ENCODE measurements at regions not wholly inside any gene's neighbourhood (a gene's known extent, or its start where the extent isn't known, plus 50 kb on each side); places are given as distances from the start of the nearest gene placed in this dataset.

DNA sequence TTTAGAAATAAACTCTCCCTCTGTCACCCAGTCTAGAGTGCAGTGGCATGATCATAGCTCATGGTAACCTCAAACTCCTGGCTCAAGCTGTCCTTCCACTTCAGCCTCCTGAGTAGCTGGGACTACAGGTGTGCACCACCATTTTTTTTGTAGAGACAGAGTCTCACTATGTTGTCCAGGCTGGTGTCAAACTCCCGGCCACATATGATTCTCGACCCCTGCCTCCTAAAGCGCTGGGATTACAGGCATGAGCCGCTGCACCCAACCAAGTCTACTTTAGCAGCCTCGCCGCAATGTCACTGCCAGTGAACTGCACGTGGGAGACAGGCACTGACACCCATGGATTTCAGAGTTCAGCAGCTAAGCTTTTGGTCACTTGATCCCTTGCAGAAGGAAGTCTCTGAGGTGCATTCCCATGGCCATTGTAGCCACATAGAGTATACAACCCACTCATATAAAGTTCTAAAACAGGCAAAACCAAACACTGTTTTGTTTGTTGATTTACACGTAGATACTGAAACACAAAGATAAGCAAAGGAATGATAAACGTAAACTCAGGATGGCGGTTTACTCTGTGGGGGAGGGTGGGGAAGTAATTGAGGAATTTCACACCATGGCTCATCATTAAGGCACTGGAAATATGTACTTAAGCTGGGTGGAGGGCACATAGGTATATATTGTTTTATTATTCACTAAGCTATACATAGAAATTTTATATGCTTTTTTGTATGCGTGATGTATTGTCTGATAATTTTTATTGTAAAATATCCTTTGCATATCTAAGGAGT lies 115.0 kb downstream of the MEX3B start:
- Mint-ChIP-seq H3K27ac (no peak overlapping the region), H3K4me3 (no peak overlapping the region), H3K4me1 (no peaks in the 10 kb centered on the region), H3K9me3 (no peaks in the 10 kb centered on the region), H3K36me3 (no peaks in the 10 kb centered on the region), H3K27me3 (ENCODE audit: low read depth) (no peaks in the 10 kb centered on the region)
- ChIA-PET CTCF (interaction anchor here (0.5 to 1.4 kb wide), 5 partner anchors 118 to 520 kb away, joined by 3 to 7 read pairs (median 4); no protein-coding TSS in a partner anchor), POLR2A (no interaction called here)
- TF ChIP-seq GTF2I (CRISPR knock-in tag; conservative IDR thresholded peaks at IDR 0.05) (no peak), ZNF121 (CRISPR knock-in tag; IDR thresholded peaks at IDR 0.05) (0 out of 2 replicates have a peak, but pooled peaks have one; percentile 37)
- ATAC-seq (no peak), DNase-seq (ENCODE audit: low spot score) (no peak)

GRCh38 chr15:81929557-81929956 lies 116.3 kb downstream of the MEX3B start:
- CTCF ChIA-PET: no interaction called here
- no peak for TF ChIP-seq PRRX2 (CRISPR knock-in tag; IDR thresholded peaks at IDR 0.05)
- no peak for TF ChIP-seq CREB1 (CRISPR knock-in tag; IDR thresholded peaks at IDR 0.05)
- no peak for TF ChIP-seq FOXK1 (CRISPR knock-in tag; IDR thresholded peaks at IDR 0.05)
- TF ChIP-seq ZNF121 (CRISPR knock-in tag; IDR thresholded peaks at IDR 0.05): no peak
- no peak for TF ChIP-seq ATF3 (CRISPR knock-in tag; conservative IDR thresholded peaks at IDR 0.05)
- no peak for TF ChIP-seq JUN (CRISPR knock-in tag; IDR thresholded peaks at IDR 0.05)
- no peak for TF ChIP-seq ZNF512 (CRISPR knock-in tag; IDR thresholded peaks at IDR 0.05; ENCODE audit: borderline replicate concordance)
- TF ChIP-seq TP53 (CRISPR knock-in tag; IDR thresholded peaks at IDR 0.05): no peak
- TF ChIP-seq, protein P1, sequence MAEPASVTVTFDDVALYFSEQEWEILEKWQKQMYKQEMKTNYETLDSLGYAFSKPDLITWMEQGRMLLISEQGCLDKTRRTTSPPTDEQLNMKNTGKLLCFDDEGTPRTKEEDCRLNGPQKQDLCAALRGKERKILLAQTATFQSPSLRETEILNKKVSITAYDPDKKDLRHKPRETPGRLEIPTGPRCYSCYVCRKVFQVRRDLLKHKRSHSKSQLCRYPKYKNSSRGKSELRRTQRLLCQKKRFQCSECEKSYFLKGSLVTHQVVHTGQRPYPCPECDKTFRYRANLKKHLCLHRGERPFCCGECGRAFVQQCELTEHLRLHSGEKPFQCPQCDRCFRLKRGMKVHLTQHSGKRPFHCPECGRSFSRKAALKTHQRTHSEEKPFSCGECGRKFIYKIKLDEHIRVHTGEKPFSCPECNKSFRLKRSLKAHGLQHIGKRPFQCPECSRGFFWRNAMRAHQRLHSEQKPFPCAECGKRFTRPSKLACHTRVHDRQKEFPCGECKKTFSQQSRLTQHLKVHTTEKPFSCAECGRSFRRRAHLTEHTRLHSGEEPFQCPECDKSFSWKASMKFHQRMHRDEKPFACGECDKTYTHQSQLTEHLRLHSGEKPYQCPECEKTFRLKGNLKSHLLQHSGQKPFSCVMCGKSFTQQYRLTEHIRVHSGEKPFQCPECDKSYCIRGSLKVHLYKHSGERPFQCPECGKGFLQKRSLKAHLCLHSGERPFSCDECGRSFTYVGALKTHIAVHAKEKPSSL (CRISPR knock-in tag; conservative IDR thresholded peaks at IDR 0.05): no peak
- no peak for TF ChIP-seq ZNF263 (CRISPR knock-in tag; IDR thresholded peaks at IDR 0.05; ENCODE audit: low read depth)
- TF ChIP-seq MYBL2 (CRISPR knock-in tag; IDR thresholded peaks at IDR 0.05): no peak
- TF ChIP-seq ZNF416 (CRISPR knock-in tag; IDR thresholded peaks at IDR 0.05): no peak
- H3K27me3 Mint-ChIP-seq (ENCODE audit: low read depth): no peaks in the 10 kb centered on the region
- no peak overlapping the region for H3K4me3 Mint-ChIP-seq
- no peaks in the 10 kb centered on the region for H3K9me3 Mint-ChIP-seq
- no peaks in the 10 kb centered on the region for H3K4me1 Mint-ChIP-seq
- DNase-seq (ENCODE audit: low spot score) (no peak), ATAC-seq (no peak)
- no peak overlapping the region for H3K27ac Mint-ChIP-seq
- no peaks in the 10 kb centered on the region for H3K36me3 Mint-ChIP-seq
- POLR2A ChIA-PET: no interaction called here

DNA sequence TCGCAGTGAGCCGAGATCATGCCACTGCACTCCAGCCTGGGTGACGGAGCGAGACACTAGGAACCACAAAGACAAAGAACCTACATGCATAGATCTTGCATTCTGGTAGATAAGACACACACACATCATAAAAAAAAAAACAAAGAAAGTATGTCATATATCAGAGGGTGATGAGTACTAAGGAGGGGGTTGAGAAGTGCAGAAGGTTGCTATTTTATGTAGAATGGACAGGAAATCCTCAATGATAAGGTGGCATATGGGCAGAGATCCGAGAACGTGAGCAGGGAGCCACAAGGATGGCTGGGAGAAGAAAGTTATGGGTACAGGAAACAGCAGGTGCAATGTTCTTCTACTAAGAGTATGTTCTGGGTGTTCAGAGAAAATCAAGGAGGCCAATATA lies 118.8 kb downstream of the MEX3B start:
- H3K4me3 Mint-ChIP-seq: no peak overlapping the region
- no peak overlapping the region for H3K27ac Mint-ChIP-seq
- TF ChIP-seq CBFB (CRISPR knock-in tag; IDR thresholded peaks at IDR 0.05; ENCODE audit: low read depth) (no peak), SOX15 (CRISPR knock-in tag; IDR thresholded peaks at IDR 0.05) (no peak), ZNF317 (CRISPR knock-in tag; IDR thresholded peaks at IDR 0.05; ENCODE audit: borderline replicate concordance, low read depth) (no peak), ZNF396 (CRISPR knock-in tag; IDR thresholded peaks at IDR 0.05; ENCODE audit: borderline replicate concordance) (no peak), KAT7 (CRISPR knock-in tag; IDR thresholded peaks at IDR 0.05; ENCODE audit: borderline replicate concordance) (no peak), NR2C2 (CRISPR knock-in tag; IDR thresholded peaks at IDR 0.05) (no peak), ERG (CRISPR knock-in tag; IDR thresholded peaks at IDR 0.05) (no peak), ZNF121 (CRISPR knock-in tag; IDR thresholded peaks at IDR 0.05) (no peak)
- TF ChIP-seq, protein P2, sequence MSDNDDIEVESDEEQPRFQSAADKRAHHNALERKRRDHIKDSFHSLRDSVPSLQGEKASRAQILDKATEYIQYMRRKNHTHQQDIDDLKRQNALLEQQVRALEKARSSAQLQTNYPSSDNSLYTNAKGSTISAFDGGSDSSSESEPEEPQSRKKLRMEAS (CRISPR knock-in tag; IDR thresholded peaks at IDR 0.05): no peak
- TF ChIP-seq, protein P3, sequence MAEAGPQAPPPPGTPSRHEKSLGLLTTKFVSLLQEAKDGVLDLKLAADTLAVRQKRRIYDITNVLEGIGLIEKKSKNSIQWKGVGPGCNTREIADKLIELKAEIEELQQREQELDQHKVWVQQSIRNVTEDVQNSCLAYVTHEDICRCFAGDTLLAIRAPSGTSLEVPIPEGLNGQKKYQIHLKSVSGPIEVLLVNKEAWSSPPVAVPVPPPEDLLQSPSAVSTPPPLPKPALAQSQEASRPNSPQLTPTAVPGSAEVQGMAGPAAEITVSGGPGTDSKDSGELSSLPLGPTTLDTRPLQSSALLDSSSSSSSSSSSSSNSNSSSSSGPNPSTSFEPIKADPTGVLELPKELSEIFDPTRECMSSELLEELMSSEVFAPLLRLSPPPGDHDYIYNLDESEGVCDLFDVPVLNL (CRISPR knock-in tag; IDR thresholded peaks at IDR 0.05; ENCODE audit: borderline replicate concordance, low read depth): no peak
- TF ChIP-seq, protein P1 (CRISPR knock-in tag; conservative IDR thresholded peaks at IDR 0.05): no peak

More for the DNA sequence above, 118.8 kb downstream of the MEX3B start:
- H3K4me1 Mint-ChIP-seq: no peaks in the 10 kb centered on the region
- ChIA-PET POLR2A (no interaction called here), CTCF (no interaction called here)
- H3K27me3 Mint-ChIP-seq (ENCODE audit: low read depth): no peaks in the 10 kb centered on the region
- ATAC-seq (no peak), DNase-seq (ENCODE audit: low spot score) (no peak)
- no peaks in the 10 kb centered on the region for H3K9me3 Mint-ChIP-seq
- H3K36me3 Mint-ChIP-seq: no peaks in the 10 kb centered on the region
